Gastrocnemius medialis (tissue), 4 donors: ENCODE measurements at regions not wholly inside any gene's neighbourhood (a gene's known extent, or its start where the extent isn't known, plus 50 kb on each side); places are given as distances from the start of the nearest gene placed in this dataset.
A peak's percentile ranks its signal among the peaks of the same experiment; 100 is the strongest.

Source experiments
- ATAC-seq, 2 donors: fragments of 150-250 bp; one replicate each; pipeline ENCODE4 v1.9.1; 2016
- DNase-seq, 2 donors: peaks; one replicate each; pipeline ENCODE4 v3.0.0-alpha.2; 2019
- H3K27ac ChIP-seq, 4 donors: fragments of 200-600 bp; sonication (generic); 1 replicate in 1 of 4; 2 replicates in 3 of 4; pipeline ENCODE4 v1.5.1; 2016 to 2018; ENCODE audit warnings: mild to moderate bottlenecking in 2 of 4, moderate library complexity in 1 of 4
- H3K27me3 ChIP-seq, 3 donors: fragments of 200-600 bp; sonication (generic) in 2 of 3; 1 replicate in 1 of 3; 2 replicates in 2 of 3; pipeline versions ENCODE4 v1.5.1 to v1.6.0; 2016 to 2019; ENCODE audit warnings: mild to moderate bottlenecking in 1 of 3, moderate library complexity in 1 of 3
- H3K36me3 ChIP-seq, 2 donors: fragments of 200-600 bp; sonication (generic) in 1 of 2; one replicate each; pipeline ENCODE4 v1.5.1; 2017 to 2018
- H3K4me1 ChIP-seq, 2 donors: fragments of 200-600 bp; sonication (generic) in 1 of 2; one replicate each; pipeline ENCODE4 v1.5.1; 2016 to 2017; ENCODE audit warnings: mild to moderate bottlenecking in 2 of 2
- H3K4me3 ChIP-seq, 4 donors: fragments of 200-600 bp; sonication (generic) in 3 of 4; 1 replicate in 1 of 4; 2 replicates in 3 of 4; pipeline ENCODE4 v1.5.1; 2016 to 2019; ENCODE audit warnings: mild to moderate bottlenecking in 2 of 4
- H3K9me3 ChIP-seq, 3 donors: fragments of 200-600 bp; sonication (generic) in 2 of 3; 1 replicate in 1 of 3; 2 replicates in 2 of 3; pipeline ENCODE4 v1.5.1; 2016 to 2019
- POLR2A ChIP-seq, 2 donors: fragments of 450-650 bp; IDR thresholded peaks; one replicate each; pipeline ENCODE4 v1.6.1; 2017; ENCODE audit warnings: antibody characterized with exemption in 2 of 2, mild to moderate bottlenecking in 2 of 2, moderate library complexity in 2 of 2
- in situ Hi-C, 4 donors: fragments of 200-750 bp; cut with MboI; loops; one replicate each; pipeline versions ENCODE4 v1.15.0 to v1.8.0; 2017; ENCODE audit warnings: low sequenced_read_pairs in 4 of 4
- intact Hi-C: fragments of 100-400 bp; cut with DNase I; formaldehyde crosslinking; loops from one replicate; pipeline ENCODE4 v1.15.1; 2023; ENCODE audit warnings: low total_unique reads
- TF ChIP-seq, protein P1 (sequence below), 5 experiments: fragments of 450-650 bp in 3 of 5; fragments of 200-600 bp in 2 of 5; sonication (generic) in 2 of 5; IDR thresholded peaks in 4 of 5; conservative IDR thresholded peaks in 1 of 5; 1 replicate in 4 of 5; 2 replicates in 1 of 5; pipeline ENCODE4 v1.5.1; 2016 to 2019; ENCODE audit warnings: antibody characterized with exemption in 5 of 5, mild to moderate bottlenecking in 3 of 5, moderate library complexity in 3 of 5

GRCh38 chr3:25294169-25294805 is 133.8 kb upstream of the RARB start:
- H3K4me3 ChIP-seq: no peak overlapping the region

DNA sequence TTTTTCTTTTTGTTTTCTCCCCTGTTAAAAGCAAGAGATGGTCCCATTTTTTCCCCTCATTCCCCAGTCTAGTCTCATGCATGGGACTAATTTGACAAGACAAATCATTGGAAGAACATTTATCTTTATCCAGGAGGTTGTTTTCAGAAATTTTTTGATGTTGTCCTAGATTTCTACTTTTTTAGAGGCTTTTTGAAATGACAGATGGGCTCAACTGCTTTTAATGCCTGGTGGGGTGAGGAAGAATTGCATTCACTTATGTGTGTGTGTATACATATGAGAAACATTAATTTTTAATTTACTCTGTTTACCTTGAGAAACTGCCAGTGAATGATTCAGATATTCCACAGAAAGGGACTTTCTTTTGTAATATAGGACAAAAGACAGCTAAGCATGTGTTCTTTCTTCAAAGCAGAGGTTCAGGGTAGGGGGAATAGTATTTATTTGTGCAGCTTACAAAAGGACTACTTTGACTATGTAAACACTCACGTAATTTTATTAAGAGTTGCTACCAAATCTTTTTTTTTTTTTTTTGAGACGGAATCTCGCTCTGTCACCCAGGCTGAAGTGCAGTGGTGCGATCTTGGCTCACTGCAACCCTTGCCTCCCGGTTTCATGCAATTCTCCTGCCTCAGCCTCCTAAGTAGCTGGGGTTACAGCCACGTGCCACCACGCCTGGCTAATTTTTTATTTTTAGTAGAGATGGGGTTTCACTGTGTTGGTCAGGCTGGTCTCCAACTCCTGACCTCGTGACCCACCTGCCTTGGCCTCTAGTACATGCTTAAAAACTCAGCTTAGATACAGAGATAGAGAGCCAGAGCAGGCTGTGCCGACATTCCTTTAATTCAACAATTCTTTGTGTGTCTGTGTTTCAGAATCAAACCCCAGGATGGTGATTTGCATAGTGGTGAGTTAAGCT is 130.1 kb upstream of the RARB start:
- Histone ChIP-seq H3K36me3 (no peaks in the 10 kb centered on the region), H3K4me3 (no peak overlapping the region), H3K9me3 (no peaks in the 10 kb centered on the region), H3K4me1 (no peaks in the 10 kb centered on the region), H3K27me3 (no peaks in the 10 kb centered on the region), H3K27ac (no peak overlapping the region)
- intact Hi-C loops (no loop called here), in situ Hi-C loops (no loop called here)
- ATAC-seq (no peak), DNase-seq (peak in 1 of 2 donors; percentile 13)
- TF ChIP-seq, protein P1, sequence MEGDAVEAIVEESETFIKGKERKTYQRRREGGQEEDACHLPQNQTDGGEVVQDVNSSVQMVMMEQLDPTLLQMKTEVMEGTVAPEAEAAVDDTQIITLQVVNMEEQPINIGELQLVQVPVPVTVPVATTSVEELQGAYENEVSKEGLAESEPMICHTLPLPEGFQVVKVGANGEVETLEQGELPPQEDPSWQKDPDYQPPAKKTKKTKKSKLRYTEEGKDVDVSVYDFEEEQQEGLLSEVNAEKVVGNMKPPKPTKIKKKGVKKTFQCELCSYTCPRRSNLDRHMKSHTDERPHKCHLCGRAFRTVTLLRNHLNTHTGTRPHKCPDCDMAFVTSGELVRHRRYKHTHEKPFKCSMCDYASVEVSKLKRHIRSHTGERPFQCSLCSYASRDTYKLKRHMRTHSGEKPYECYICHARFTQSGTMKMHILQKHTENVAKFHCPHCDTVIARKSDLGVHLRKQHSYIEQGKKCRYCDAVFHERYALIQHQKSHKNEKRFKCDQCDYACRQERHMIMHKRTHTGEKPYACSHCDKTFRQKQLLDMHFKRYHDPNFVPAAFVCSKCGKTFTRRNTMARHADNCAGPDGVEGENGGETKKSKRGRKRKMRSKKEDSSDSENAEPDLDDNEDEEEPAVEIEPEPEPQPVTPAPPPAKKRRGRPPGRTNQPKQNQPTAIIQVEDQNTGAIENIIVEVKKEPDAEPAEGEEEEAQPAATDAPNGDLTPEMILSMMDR (IDR thresholded peaks at IDR 0.05 in 4 of 5, conservative IDR thresholded peaks at IDR 0.05 in 1 of 5): no peak
- TF ChIP-seq POLR2A (IDR thresholded peaks at IDR 0.05): no peak

More at GRCh38 chr3:25294169-25294805, 133.8 kb upstream of the RARB start:
- in situ Hi-C loops: no loop called here
- Histone ChIP-seq H3K36me3 (no peaks in the 10 kb centered on the region), H3K4me1 (no peaks in the 10 kb centered on the region), H3K27ac (no peak overlapping the region), H3K27me3 (no peaks in the 10 kb centered on the region), H3K9me3 (no peaks in the 10 kb centered on the region)
- TF ChIP-seq, protein P1 (IDR thresholded peaks at IDR 0.05 in 4 of 5, conservative IDR thresholded peaks at IDR 0.05 in 1 of 5): no peak
- no peak for TF ChIP-seq POLR2A (IDR thresholded peaks at IDR 0.05)
- ATAC-seq (no peak), DNase-seq (no peak)
- intact Hi-C loops: no loop called here

- Histone ChIP-seq H3K4me3 (no peak overlapping the region), H3K36me3 (no peaks in the 10 kb centered on the region), H3K9me3 (no peaks in the 10 kb centered on the region), H3K4me1 (no peaks in the 10 kb centered on the region), H3K27ac (no peak overlapping the region), H3K27me3 (no peaks in the 10 kb centered on the region)
- in situ Hi-C loops: no loop called here
- ATAC-seq: no peak
- TF ChIP-seq, protein P1 (IDR thresholded peaks at IDR 0.05 in 4 of 5, conservative IDR thresholded peaks at IDR 0.05 in 1 of 5): no peak
- no peak for TF ChIP-seq POLR2A (IDR thresholded peaks at IDR 0.05)
- intact Hi-C loops: no loop called here
- DNase-seq: no peak
These were observed 127.9 kb upstream of the RARB start for GRCh38 chr3:25300141-25300540.

- ATAC-seq (no peak), DNase-seq (no peak)
- in situ Hi-C loops: no loop called here
- Histone ChIP-seq H3K4me1 (no peaks in the 10 kb centered on the region), H3K27me3 (no peaks in the 10 kb centered on the region), H3K9me3 (no peaks in the 10 kb centered on the region), H3K4me3 (no peak overlapping the region), H3K27ac (no peak overlapping the region), H3K36me3 (no peaks in the 10 kb centered on the region)
- intact Hi-C loops: no loop called here
- TF ChIP-seq, protein P1 (IDR thresholded peaks at IDR 0.05 in 4 of 5, conservative IDR thresholded peaks at IDR 0.05 in 1 of 5): no peak
- TF ChIP-seq POLR2A (IDR thresholded peaks at IDR 0.05): no peak
These were observed 123.1 kb upstream of the RARB start for GRCh38 chr3:25304916-25305315.
